ENCODE measurements at regions not wholly inside any gene's neighbourhood (a gene's known extent, or its start where the extent isn't known, plus 50 kb on each side); places are given as distances from the start of the nearest gene placed in this dataset.

DNA sequence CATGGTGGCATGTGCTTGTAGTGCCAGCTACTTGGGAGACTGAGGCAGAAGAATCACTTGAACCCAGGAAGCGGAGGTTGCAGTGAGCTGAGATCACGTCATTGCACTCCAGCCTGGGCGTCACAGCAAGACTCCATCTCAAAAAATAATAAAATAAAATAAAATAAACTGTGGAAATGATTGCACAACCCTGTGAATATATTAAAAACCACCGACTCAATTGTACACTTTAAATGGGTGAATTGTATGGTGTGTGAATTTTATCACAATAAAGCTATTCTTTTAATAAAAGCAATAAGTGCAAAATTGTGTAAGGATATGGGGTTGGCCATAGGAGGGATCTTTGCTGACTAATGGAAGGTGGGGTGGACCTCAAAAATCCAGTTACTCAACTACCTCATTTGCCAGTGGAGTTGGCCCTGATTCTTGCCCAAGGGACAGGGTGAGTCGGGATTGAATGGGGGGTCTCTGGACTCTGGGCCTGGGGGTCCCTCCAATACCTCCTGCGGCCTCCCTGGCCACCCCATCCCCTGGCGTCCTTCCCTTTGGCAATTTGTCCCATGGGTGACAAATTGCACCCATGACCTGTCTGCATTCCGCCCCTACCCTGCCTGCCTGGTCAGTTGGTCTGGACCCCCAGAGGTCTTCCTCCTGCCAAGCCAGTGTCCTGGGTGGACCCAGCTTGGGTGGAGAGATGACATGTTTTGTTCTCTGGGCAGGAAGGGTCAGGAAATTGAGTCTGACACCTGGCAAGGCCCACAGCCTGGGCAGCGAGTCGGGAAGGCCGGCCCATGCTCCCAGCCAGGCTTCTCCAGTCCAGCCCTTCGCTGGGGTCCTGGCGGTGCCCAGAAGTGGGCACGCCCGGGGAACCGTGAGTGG is 61.7 kb upstream of the ELN start:
- Histone ChIP-seq H3K9me3 (peaks cover 22% of the 10 kb centered on the region), H3K4me1 (no peaks in the 10 kb centered on the region), H3K4me3 (no peak overlapping the region), H3K27me3 (ENCODE audit: low read depth) (no peaks in the 10 kb centered on the region), H3K27ac (no peak overlapping the region), H3K36me3 (no peaks in the 10 kb centered on the region)
- no peak for ATAC-seq
- TF ChIP-seq, protein P1, sequence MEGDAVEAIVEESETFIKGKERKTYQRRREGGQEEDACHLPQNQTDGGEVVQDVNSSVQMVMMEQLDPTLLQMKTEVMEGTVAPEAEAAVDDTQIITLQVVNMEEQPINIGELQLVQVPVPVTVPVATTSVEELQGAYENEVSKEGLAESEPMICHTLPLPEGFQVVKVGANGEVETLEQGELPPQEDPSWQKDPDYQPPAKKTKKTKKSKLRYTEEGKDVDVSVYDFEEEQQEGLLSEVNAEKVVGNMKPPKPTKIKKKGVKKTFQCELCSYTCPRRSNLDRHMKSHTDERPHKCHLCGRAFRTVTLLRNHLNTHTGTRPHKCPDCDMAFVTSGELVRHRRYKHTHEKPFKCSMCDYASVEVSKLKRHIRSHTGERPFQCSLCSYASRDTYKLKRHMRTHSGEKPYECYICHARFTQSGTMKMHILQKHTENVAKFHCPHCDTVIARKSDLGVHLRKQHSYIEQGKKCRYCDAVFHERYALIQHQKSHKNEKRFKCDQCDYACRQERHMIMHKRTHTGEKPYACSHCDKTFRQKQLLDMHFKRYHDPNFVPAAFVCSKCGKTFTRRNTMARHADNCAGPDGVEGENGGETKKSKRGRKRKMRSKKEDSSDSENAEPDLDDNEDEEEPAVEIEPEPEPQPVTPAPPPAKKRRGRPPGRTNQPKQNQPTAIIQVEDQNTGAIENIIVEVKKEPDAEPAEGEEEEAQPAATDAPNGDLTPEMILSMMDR (IDR thresholded peaks at IDR 0.05): no peak
- DNase-seq: no peak
- intact Hi-C loops (cut with DNase I): no loop called here

- Histone ChIP-seq H3K4me3 (no peak overlapping the region), H3K9me3 (peaks cover 21% of the 10 kb centered on the region), H3K27ac (no peak overlapping the region), H3K4me1 (no peaks in the 10 kb centered on the region), H3K36me3 (no peaks in the 10 kb centered on the region), H3K27me3 (ENCODE audit: low read depth) (no peaks in the 10 kb centered on the region)
- intact Hi-C loops (cut with DNase I): no loop called here
- DNase-seq: no peak
- TF ChIP-seq, protein P1 (IDR thresholded peaks at IDR 0.05): no peak
- peak in 1 of 2 donors; percentile 16 for ATAC-seq
These were observed 60.8 kb upstream of the ELN start for GRCh38 chr7:73966941-73967831.

DNA sequence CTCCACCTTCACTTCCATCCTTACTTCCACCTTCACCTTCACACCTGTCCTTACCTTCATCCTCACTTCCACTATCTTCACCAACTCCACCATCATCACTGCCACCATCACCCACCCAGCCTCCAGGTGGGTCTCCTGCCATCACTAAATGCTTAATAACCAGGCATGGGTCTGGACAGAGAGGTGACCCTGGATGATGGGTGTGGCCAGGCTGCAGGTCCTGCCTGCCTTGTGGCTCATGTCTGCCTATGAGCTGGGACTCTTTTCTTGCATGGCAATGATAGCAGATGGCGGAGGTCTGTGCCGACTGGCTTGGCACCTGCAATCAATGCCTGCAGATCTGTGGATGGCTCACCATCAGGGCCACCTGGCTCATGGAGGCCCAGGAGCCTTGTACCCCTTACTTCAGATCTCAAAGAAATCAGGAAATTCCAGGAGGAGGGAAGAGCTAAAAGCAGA is 60.1 kb upstream of the ELN start:
- H3K4me3 ChIP-seq: no peak overlapping the region
- no peak for DNase-seq
- no peaks in the 10 kb centered on the region for H3K4me1 ChIP-seq
- H3K27me3 ChIP-seq (ENCODE audit: low read depth): no peaks in the 10 kb centered on the region
- H3K9me3 ChIP-seq: peaks cover 17% of the 10 kb centered on the region
- no peak for ATAC-seq
- H3K27ac ChIP-seq: no peak overlapping the region
- TF ChIP-seq, protein P1 (IDR thresholded peaks at IDR 0.05): no peak
- intact Hi-C loops (cut with DNase I): no loop called here
- H3K36me3 ChIP-seq: no peaks in the 10 kb centered on the region

GRCh38 chr7:73968487-73968886 is 59.5 kb upstream of the ELN start:
- peaks cover 11% of the 10 kb centered on the region for H3K9me3 ChIP-seq
- no peaks in the 10 kb centered on the region for H3K36me3 ChIP-seq
- no peaks in the 10 kb centered on the region for H3K27me3 ChIP-seq (ENCODE audit: low read depth)
- ATAC-seq (no peak), DNase-seq (no peak)
- H3K27ac ChIP-seq: no peak overlapping the region
- H3K4me3 ChIP-seq: no peak overlapping the region
- TF ChIP-seq, protein P1 (IDR thresholded peaks at IDR 0.05): no peak
- H3K4me1 ChIP-seq: no peaks in the 10 kb centered on the region
- intact Hi-C loops (cut with DNase I): no loop called here

- no peak for ATAC-seq
- no peaks in the 10 kb centered on the region for H3K9me3 ChIP-seq
- no peak overlapping the region for H3K27ac ChIP-seq
- no peak overlapping the region for H3K4me3 ChIP-seq
- H3K36me3 ChIP-seq: no peaks in the 10 kb centered on the region
- intact Hi-C loops (cut with DNase I): no loop called here
- H3K27me3 ChIP-seq (ENCODE audit: low read depth): no peaks in the 10 kb centered on the region
- no peaks in the 10 kb centered on the region for H3K4me1 ChIP-seq
- TF ChIP-seq, protein P1 (IDR thresholded peaks at IDR 0.05): no peak
- DNase-seq: peak; percentile 1
These were observed 58.0 kb upstream of the ELN start for GRCh38 chr7:73969991-73970390.

Measured in lower lobe of right lung (tissue), 2 donors.